IMR-90 (cell line): ENCODE measurements at regions not wholly inside any gene's neighbourhood (a gene's known extent, or its start where the extent isn't known, plus 50 kb on each side); places are given as distances from the start of the nearest gene placed in this dataset.

ENCODE experiments used
- ATAC-seq: fragments of 200-7000 bp; cut with Tn5 transposase; 2 replicates; pipeline ENCODE4 v1.9.1; 2020; ENCODE audit warnings: low read depth, mild to moderate bottlenecking, moderate library complexity
- BruUV-seq: library from RNA; stranded (reverse); fragments of 400-500 nt; replicated peaks from 2 replicates; lab custom pipeline; 2021; lab: Mats Ljungman, UMichigan
- CTCF ChIA-PET: fragments of 300-600 bp; formaldehyde crosslinking; extraction: SDS; loops from one replicate; lab custom pipeline; 2021; ENCODE audit warnings: antibody characterized with exemption; lab: Yijun Ruan, JAX
- POLR2A ChIA-PET: fragments of 300-600 bp; sonication (Branson Sonifier 250); formaldehyde crosslinking; loops from one replicate; lab custom pipeline; 2022; ENCODE audit warnings: antibody characterized with exemption; ENCODE audit not compliant: unreplicated experiment; lab: Charles Lee
- DNase-seq: peaks from one replicate; pipeline ENCODE4 v3.0.0; 2013
- H2AFZ ChIP-seq: replicated peaks from 2 replicates; pipeline ENCODE3; 2013; ENCODE audit warnings: low read length, mild to moderate bottlenecking; ENCODE audit not compliant: poor library complexity
- H2AK5ac ChIP-seq: 2 replicates; pipeline ENCODE4 v1.6.1; 2013; ENCODE audit warnings: low read depth, low read length, inconsistent platforms
- H2AK9ac ChIP-seq: replicated peaks from 2 replicates; pipeline ENCODE3; 2013; ENCODE audit warnings: mild to moderate bottlenecking, low read depth, low read length, moderate library complexity; ENCODE audit not compliant: poor library complexity
- H2BK120ac ChIP-seq: 2 replicates; pipeline ENCODE4 v1.6.1; 2013; ENCODE audit warnings: low read depth, low read length, inconsistent platforms
- H2BK15ac ChIP-seq: 3 replicates; pipeline ENCODE4 v1.6.1; 2013; ENCODE audit warnings: low read depth, low read length, inconsistent platforms
- H2BK20ac ChIP-seq: 2 replicates; pipeline ENCODE4 v1.6.1; 2013; ENCODE audit warnings: low read depth, mild to moderate bottlenecking, inconsistent platforms, low read length, moderate library complexity
- H2BK5ac ChIP-seq: 2 replicates; pipeline ENCODE4 v1.6.1; 2013; ENCODE audit warnings: mild to moderate bottlenecking, low read depth, low read length, inconsistent platforms; ENCODE audit not compliant: poor library complexity, severe bottlenecking
- H3K14ac ChIP-seq: replicated peaks from 2 replicates; pipeline ENCODE4 v1.6.1; 2013; ENCODE audit warnings: low read depth, low read length, inconsistent platforms
- H3K18ac ChIP-seq: 2 replicates; pipeline ENCODE4 v1.6.1; 2013; ENCODE audit warnings: low read depth, low read length, control low read depth
- H3K23ac ChIP-seq: 2 replicates; pipeline ENCODE4 v1.6.1; 2013; ENCODE audit warnings: low read depth, low read length, inconsistent platforms
- H3K27ac ChIP-seq: 2 replicates; pipeline ENCODE4 v1.5.1; 2013; ENCODE audit warnings: mild to moderate bottlenecking, control low read depth, low read length; ENCODE audit not compliant: insufficient read depth
- H3K27me3 ChIP-seq: 2 replicates; pipeline ENCODE4 v1.6.1; 2013; ENCODE audit warnings: low read length; ENCODE audit not compliant: control insufficient read depth, insufficient read depth
- H3K36me3 ChIP-seq: 2 replicates; pipeline ENCODE4 v1.6.1; 2013; ENCODE audit warnings: low read length, mixed read lengths; ENCODE audit not compliant: control insufficient read depth, insufficient read depth
- H3K4ac ChIP-seq: 2 replicates; pipeline ENCODE4 v1.6.1; 2013; ENCODE audit warnings: low read depth, low read length, inconsistent platforms
- H3K4me1 ChIP-seq: 2 replicates; pipeline ENCODE4 v1.6.1; 2013; ENCODE audit warnings: low read length, mixed read lengths; ENCODE audit not compliant: control insufficient read depth, insufficient read depth
- H3K4me2 ChIP-seq: 2 replicates; pipeline ENCODE4 v1.6.1; 2013; ENCODE audit warnings: low read depth, mild to moderate bottlenecking, control low read depth, low read length, moderate library complexity
- H3K4me3 ChIP-seq: 2 replicates; pipeline ENCODE4 v1.5.1; 2013; ENCODE audit warnings: low read depth, mild to moderate bottlenecking, control low read depth, low read length, moderate library complexity; ENCODE audit not compliant: insufficient read depth
- H3K56ac ChIP-seq: 2 replicates; pipeline ENCODE4 v1.6.1; 2013; ENCODE audit warnings: low read length, inconsistent platforms; ENCODE audit not compliant: insufficient read depth; ENCODE audit errors: extremely low read depth
- H3K79me1 ChIP-seq, 2 experiments: 2 replicates each; pipeline ENCODE4 v1.6.1; 2013; ENCODE audit warnings: low read length in 2 of 2, inconsistent platforms in 1 of 2, low read depth in 1 of 2
- H3K9ac ChIP-seq: 2 replicates; pipeline ENCODE4 v1.6.1; 2013; ENCODE audit warnings: low read depth, low read length, control low read depth
- H3K9me1 ChIP-seq: 2 replicates; pipeline ENCODE4 v1.6.1; 2013; ENCODE audit warnings: low read length, inconsistent platforms; ENCODE audit not compliant: insufficient read depth
- H3K9me3 ChIP-seq: 2 replicates; pipeline ENCODE4 v1.6.1; 2013; ENCODE audit warnings: low read length; ENCODE audit not compliant: control insufficient read depth, insufficient read depth
- H4K20me1 ChIP-seq: 2 replicates; pipeline ENCODE4 v1.6.1; 2013; ENCODE audit warnings: low read length, inconsistent platforms; ENCODE audit not compliant: insufficient read depth
- H4K5ac ChIP-seq: 2 replicates; pipeline ENCODE4 v1.6.1; 2013; ENCODE audit warnings: mild to moderate bottlenecking, low read depth, low read length, control low read depth
- H4K8ac ChIP-seq, 2 experiments: 2 replicates each; pipeline ENCODE4 v1.6.1; 2013; ENCODE audit warnings: low read depth in 2 of 2, low read length in 2 of 2, control low read depth in 1 of 2, inconsistent platforms in 1 of 2
- H4K91ac ChIP-seq: 2 replicates; pipeline ENCODE4 v1.6.1; 2013; ENCODE audit warnings: low read depth, low read length, inconsistent platforms; ENCODE audit not compliant: insufficient read depth
- MAFK ChIP-seq: IDR thresholded peaks from 2 replicates; pipeline ENCODE4 v1.6.1; 2012; ENCODE audit warnings: low read depth, low read length, improper control_type of control experiment
- NFE2L2 ChIP-seq: fragments of 150-350 bp; IDR thresholded peaks from 2 replicates; pipeline ENCODE4 v1.6.1; 2016; ENCODE audit warnings: low read depth, mild to moderate bottlenecking, low read length
- POLR2A ChIP-seq: IDR thresholded peaks from 2 replicates; pipeline ENCODE4 v1.6.1; 2012; ENCODE audit warnings: mild to moderate bottlenecking, low read depth, low read length
- RCOR1 ChIP-seq: IDR thresholded peaks from 2 replicates; pipeline ENCODE4 v1.6.1; 2012; ENCODE audit warnings: mild to moderate bottlenecking, low read length, improper control_type of control experiment; ENCODE audit not compliant: insufficient replicate concordance
- WGBS, 2 experiments: methylation state at CpG; one replicate each; pipeline versions ENCODE4 v1.1.5 to v1.1.7; 2013; ENCODE audit warnings: missing lambda C conversion rate in 2 of 2; ENCODE audit not compliant: insufficient read length in 1 of 2; ENCODE audit errors: extremely low coverage in 2 of 2; 5-methylcytosine and 5-hydroxymethylcytosine counted together
- dilution Hi-C: fragments of 300-500 bp; cut with HindIII; formaldehyde crosslinking; loops from one replicate; pipeline ENCODE4 v1.14.3; 2018; ENCODE audit warnings: low sequenced_read_pairs; ENCODE audit not compliant: unreplicated experiment
- in situ Hi-C: fragments of 300-500 bp; cut with MboI; formaldehyde crosslinking; loops from 3 replicates; pipeline ENCODE4 v1.14.3; 2019; ENCODE audit warnings: low sequenced_read_pairs, inconsistent platforms, mixed read lengths
- intact Hi-C: fragments of 100-400 bp; cut with micrococcal nuclease; formaldehyde crosslinking; loops from 2 replicates; pipeline ENCODE4 v1.10.0; 2022
- TF ChIP-seq, protein P1 (sequence below): conservative IDR thresholded peaks from 2 replicates; pipeline ENCODE4 v1.5.1; 2012; ENCODE audit warnings: mild to moderate bottlenecking, low read depth, low read length, improper control_type of control experiment

DNA sequence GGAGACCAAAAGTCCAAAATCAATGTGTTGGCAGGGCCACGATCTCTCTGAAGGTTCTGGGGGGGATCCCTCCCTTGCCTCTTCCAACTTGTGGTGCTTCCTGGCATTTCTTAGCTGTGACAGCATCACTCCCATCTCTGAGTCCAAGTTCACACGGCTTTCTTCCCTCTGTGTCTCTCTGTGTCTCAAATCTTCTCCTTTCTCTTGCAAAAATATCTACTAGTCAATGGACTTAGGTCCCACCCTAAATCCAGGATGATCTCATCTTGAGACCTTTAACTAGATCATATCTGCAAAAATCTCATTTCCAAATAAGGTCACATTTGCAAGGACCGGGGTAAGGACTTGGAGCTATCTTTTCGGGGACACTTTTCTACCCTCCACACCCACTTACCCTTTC lies 186.1 kb downstream of the HSD17B3 start:
- TF ChIP-seq NFE2L2 (no peak), POLR2A (no peak), MAFK (no peak), RCOR1 (no peak)
- TF ChIP-seq, protein P1, sequence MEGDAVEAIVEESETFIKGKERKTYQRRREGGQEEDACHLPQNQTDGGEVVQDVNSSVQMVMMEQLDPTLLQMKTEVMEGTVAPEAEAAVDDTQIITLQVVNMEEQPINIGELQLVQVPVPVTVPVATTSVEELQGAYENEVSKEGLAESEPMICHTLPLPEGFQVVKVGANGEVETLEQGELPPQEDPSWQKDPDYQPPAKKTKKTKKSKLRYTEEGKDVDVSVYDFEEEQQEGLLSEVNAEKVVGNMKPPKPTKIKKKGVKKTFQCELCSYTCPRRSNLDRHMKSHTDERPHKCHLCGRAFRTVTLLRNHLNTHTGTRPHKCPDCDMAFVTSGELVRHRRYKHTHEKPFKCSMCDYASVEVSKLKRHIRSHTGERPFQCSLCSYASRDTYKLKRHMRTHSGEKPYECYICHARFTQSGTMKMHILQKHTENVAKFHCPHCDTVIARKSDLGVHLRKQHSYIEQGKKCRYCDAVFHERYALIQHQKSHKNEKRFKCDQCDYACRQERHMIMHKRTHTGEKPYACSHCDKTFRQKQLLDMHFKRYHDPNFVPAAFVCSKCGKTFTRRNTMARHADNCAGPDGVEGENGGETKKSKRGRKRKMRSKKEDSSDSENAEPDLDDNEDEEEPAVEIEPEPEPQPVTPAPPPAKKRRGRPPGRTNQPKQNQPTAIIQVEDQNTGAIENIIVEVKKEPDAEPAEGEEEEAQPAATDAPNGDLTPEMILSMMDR, result no peak
- Histone ChIP-seq H3K18ac (no peak overlapping the region), H4K91ac (no peak overlapping the region), H4K8ac (no peak overlapping the region), H3K36me3 (no peaks in the 10 kb centered on the region), H2AFZ (no peak overlapping the region), H2AK9ac (peak overlapping the region; percentile 50), H3K27ac (no peak overlapping the region), H4K20me1 (no peaks in the 10 kb centered on the region), H3K9me1 (no peaks in the 10 kb centered on the region; the same call in 1 of the 2 replicates), H3K4me1 (no peaks in the 10 kb centered on the region), H3K27me3 (peaks cover 38% of the 10 kb centered on the region), H3K4ac (no peak overlapping the region), H2BK120ac (no peak overlapping the region), H4K5ac (no peak overlapping the region), H2BK15ac (no peak overlapping the region), H3K79me1 (no peaks in the 10 kb centered on the region), H3K4me3 (no peak overlapping the region), H3K9me3 (peaks cover 2% of the 10 kb centered on the region; the same call in 1 of the 2 replicates), H3K4me2 (no peak overlapping the region), H2BK20ac (no peak overlapping the region), H2BK5ac (no peak overlapping the region), H3K56ac (no peak overlapping the region), H3K14ac (no peak overlapping the region), H3K9ac (no peak overlapping the region), H2AK5ac (no peak overlapping the region), H3K23ac (no peak overlapping the region)
- in situ Hi-C loops (no loop called here), intact Hi-C loops (no loop called here), dilution Hi-C loops (no loop called here)
- no TSS peak for BruUV-seq
- ChIA-PET POLR2A (no interaction called here), CTCF (interaction anchor here (0.6 kb wide), 1 partner anchor 315 kb away, joined by 3 read pairs; no protein-coding TSS in a partner anchor)
- DNase-seq (no peak), ATAC-seq (no peak)
- 20% methylated on average over 3 of the region's 4 CpGs; no CpG with 5 or more reads in 1 of the 2 experiments for WGBS, 2 experiments
